HEK293 (cell line): ENCODE measurements at regions not wholly inside any gene's neighbourhood (a gene's known extent, or its start where the extent isn't known, plus 50 kb on each side); places are given as distances from the start of the nearest gene placed in this dataset.

Experiments used
- CTCF ChIA-PET: fragments of 350-600 bp; formaldehyde crosslinking; extraction: SDS; loops from one replicate; lab custom pipeline; 2021; ENCODE audit warnings: antibody characterized with exemption; lab: Yijun Ruan, JAX
- POLR2A ChIA-PET: fragments of 300-600 bp; formaldehyde crosslinking; extraction: SDS; loops from one replicate; lab custom pipeline; 2020; ENCODE audit warnings: antibody characterized with exemption, inconsistent platforms; lab: Yijun Ruan, JAX
- H3K27ac ChIP-seq: fragments of 200-500 bp; sonication (Bioruptor generic); 2 replicates; pipeline ENCODE4 v1.5.1; 2014; ENCODE audit warnings: low read depth, low read length, control low read depth, inconsistent platforms; ENCODE audit errors: extremely low read depth
- H3K36me3 ChIP-seq, 2 experiments: fragments of 200-500 bp in 1 of 2; sonication (Bioruptor generic) in 1 of 2; 1 replicate in 1 of 2; 2 replicates in 1 of 2; pipeline ENCODE4 v1.5.1; 2014 to 2017; ENCODE audit warnings: inconsistent platforms in 2 of 2, low read length in 2 of 2; ENCODE audit not compliant: control insufficient read depth in 2 of 2, insufficient read depth in 1 of 2
- H3K4me1 ChIP-seq: fragments of 200-500 bp; sonication (Bioruptor generic); 2 replicates; pipeline ENCODE4 v1.5.1; 2014; ENCODE audit warnings: mild to moderate bottlenecking, low read length, inconsistent platforms; ENCODE audit not compliant: control insufficient read depth, insufficient read depth
- H3K4me3 ChIP-seq: 2 replicates; pipeline ENCODE4 v1.5.1; 2011; ENCODE audit warnings: low read depth, mild to moderate bottlenecking, control low read depth, low read length, moderate library complexity
- H3K9me3 ChIP-seq: fragments of 200-500 bp; sonication (Bioruptor generic); 2 replicates; pipeline ENCODE4 v1.5.1; 2014; ENCODE audit warnings: low read depth, low read length, inconsistent platforms; ENCODE audit not compliant: control insufficient read depth, insufficient read depth
- EGR2 ChIP-seq: fragments of 450-650 bp; formaldehyde crosslinking; IDR thresholded peaks from 2 replicates; pipeline ENCODE4 v1.5.1; 2016; ENCODE audit warnings: low read depth, missing biosample characterization, missing genetic modification characterization
- GLI4 ChIP-seq: fragments of 450-650 bp; formaldehyde crosslinking; IDR thresholded peaks from 2 replicates; pipeline ENCODE4 v1.5.1; 2016; ENCODE audit warnings: missing biosample characterization, missing genetic modification characterization
- GLIS2 ChIP-seq: fragments of 450-650 bp; formaldehyde crosslinking; IDR thresholded peaks from 2 replicates; pipeline ENCODE4 v1.5.1; 2016; ENCODE audit warnings: missing biosample characterization, missing genetic modification characterization
- KLF10 ChIP-seq: fragments of 450-650 bp; IDR thresholded peaks from 2 replicates; pipeline ENCODE4 v1.5.1; 2018; ENCODE audit warnings: missing biosample characterization, mild to moderate bottlenecking, missing genetic modification characterization
- MYNN ChIP-seq: fragments of 450-650 bp; formaldehyde crosslinking; IDR thresholded peaks from 2 replicates; pipeline ENCODE4 v1.5.1; 2016; ENCODE audit warnings: missing biosample characterization, missing genetic modification characterization, borderline replicate concordance
- ZBTB10 ChIP-seq: fragments of 450-650 bp; formaldehyde crosslinking; IDR thresholded peaks from 2 replicates; pipeline ENCODE4 v1.5.1; 2016; ENCODE audit warnings: missing biosample characterization, missing genetic modification characterization
- ZBTB17 ChIP-seq: fragments of 450-650 bp; formaldehyde crosslinking; IDR thresholded peaks from 2 replicates; pipeline ENCODE4 v1.5.1; 2016; ENCODE audit warnings: missing biosample characterization, missing genetic modification characterization
- ZFP69B ChIP-seq: fragments of 450-650 bp; formaldehyde crosslinking; IDR thresholded peaks from 2 replicates; pipeline ENCODE4 v1.5.1; 2016; ENCODE audit warnings: missing biosample characterization, missing genetic modification characterization
- ZNF174 ChIP-seq: fragments of 450-650 bp; formaldehyde crosslinking; IDR thresholded peaks from 2 replicates; pipeline ENCODE4 v1.5.0; 2017; ENCODE audit warnings: missing biosample characterization, mild to moderate bottlenecking, missing genetic modification characterization
- ZNF221 ChIP-seq: fragments of 450-650 bp; formaldehyde crosslinking; IDR thresholded peaks from 2 replicates; pipeline ENCODE4 v1.5.1; 2017; ENCODE audit warnings: missing biosample characterization, missing genetic modification characterization, borderline replicate concordance
- ZNF48 ChIP-seq: fragments of 450-650 bp; formaldehyde crosslinking; IDR thresholded peaks from 2 replicates; pipeline ENCODE4 v1.5.1; 2016; ENCODE audit warnings: missing biosample characterization, missing genetic modification characterization
- ZNF624 ChIP-seq: fragments of 450-650 bp; formaldehyde crosslinking; IDR thresholded peaks from 2 replicates; pipeline ENCODE4 v1.5.1; 2017; ENCODE audit warnings: missing biosample characterization, missing genetic modification characterization
- ZNF664 ChIP-seq: fragments of 450-650 bp; formaldehyde crosslinking; IDR thresholded peaks from 2 replicates; pipeline ENCODE4 v1.5.1; 2016; ENCODE audit warnings: missing biosample characterization, missing genetic modification characterization
- ZNF692 ChIP-seq: fragments of 450-650 bp; formaldehyde crosslinking; IDR thresholded peaks from 2 replicates; pipeline ENCODE4 v1.5.1; 2016; ENCODE audit warnings: missing biosample characterization, missing genetic modification characterization
- ZNF785 ChIP-seq: fragments of 450-650 bp; formaldehyde crosslinking; IDR thresholded peaks from 2 replicates; pipeline ENCODE4 v1.5.1; 2016; ENCODE audit warnings: missing biosample characterization, missing genetic modification characterization
- ZXDB ChIP-seq: fragments of 450-650 bp; formaldehyde crosslinking; IDR thresholded peaks from 2 replicates; pipeline ENCODE4 v1.5.1; 2016; ENCODE audit warnings: missing biosample characterization, missing genetic modification characterization
- TF ChIP-seq, protein P1 (sequence below): fragments of 450-650 bp; IDR thresholded peaks from 2 replicates; pipeline ENCODE4 v1.5.1; 2018; ENCODE audit warnings: missing biosample characterization, mild to moderate bottlenecking, missing genetic modification characterization
- TF ChIP-seq, protein P2 (sequence below): fragments of 450-650 bp; formaldehyde crosslinking; IDR thresholded peaks from 2 replicates; pipeline ENCODE4 v1.5.1; 2016; ENCODE audit warnings: missing biosample characterization, missing genetic modification characterization
- TF ChIP-seq, protein P3 (sequence below): fragments of 450-650 bp; formaldehyde crosslinking; IDR thresholded peaks from 2 replicates; pipeline ENCODE4 v1.5.1; 2017; ENCODE audit warnings: missing biosample characterization, missing genetic modification characterization

DNA sequence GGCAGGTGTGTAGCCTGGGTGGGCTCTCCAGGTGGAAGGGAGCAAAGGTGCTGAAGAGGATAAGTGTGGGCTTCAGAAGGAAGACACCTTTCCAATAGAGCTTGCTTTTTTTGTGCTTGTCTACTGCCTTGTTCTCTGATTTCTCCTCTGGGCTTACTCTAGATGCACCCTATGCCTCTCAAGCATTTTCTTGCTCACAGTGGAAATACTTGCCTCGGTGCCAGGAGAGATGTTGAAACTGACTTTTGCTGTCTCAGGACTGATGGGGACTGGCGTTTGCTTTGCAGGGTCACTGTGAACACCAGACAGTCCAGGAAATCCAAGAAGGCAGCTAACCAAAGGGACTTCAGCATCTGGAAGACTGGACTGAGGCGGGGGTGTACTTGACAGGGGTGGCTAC is 187.9 kb downstream of the SNX10 start:
- TF ChIP-seq ZBTB10 (no peak), ZXDB (tag by site-specific recombination) (no peak), EGR2 (tag by site-specific recombination) (no peak), ZNF692 (tag by site-specific recombination) (no peak), GLIS2 (tag by site-specific recombination) (no peak), ZNF664 (tag by site-specific recombination) (no peak), ZFP69B (tag by site-specific recombination) (no peak), ZBTB17 (tag by site-specific recombination) (no peak), KLF10 (no peak), ZNF221 (tag by site-specific recombination) (no peak), MYNN (no peak), ZNF48 (tag by site-specific recombination) (no peak)
- TF ChIP-seq, protein P1, sequence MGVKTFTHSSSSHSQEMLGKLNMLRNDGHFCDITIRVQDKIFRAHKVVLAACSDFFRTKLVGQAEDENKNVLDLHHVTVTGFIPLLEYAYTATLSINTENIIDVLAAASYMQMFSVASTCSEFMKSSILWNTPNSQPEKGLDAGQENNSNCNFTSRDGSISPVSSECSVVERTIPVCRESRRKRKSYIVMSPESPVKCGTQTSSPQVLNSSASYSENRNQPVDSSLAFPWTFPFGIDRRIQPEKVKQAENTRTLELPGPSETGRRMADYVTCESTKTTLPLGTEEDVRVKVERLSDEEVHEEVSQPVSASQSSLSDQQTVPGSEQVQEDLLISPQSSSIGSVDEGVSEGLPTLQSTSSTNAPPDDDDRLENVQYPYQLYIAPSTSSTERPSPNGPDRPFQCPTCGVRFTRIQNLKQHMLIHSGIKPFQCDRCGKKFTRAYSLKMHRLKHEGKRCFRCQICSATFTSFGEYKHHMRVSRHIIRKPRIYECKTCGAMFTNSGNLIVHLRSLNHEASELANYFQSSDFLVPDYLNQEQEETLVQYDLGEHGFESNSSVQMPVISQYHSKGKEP (tag by site-specific recombination) = no peak
- TF ChIP-seq, protein P2, sequence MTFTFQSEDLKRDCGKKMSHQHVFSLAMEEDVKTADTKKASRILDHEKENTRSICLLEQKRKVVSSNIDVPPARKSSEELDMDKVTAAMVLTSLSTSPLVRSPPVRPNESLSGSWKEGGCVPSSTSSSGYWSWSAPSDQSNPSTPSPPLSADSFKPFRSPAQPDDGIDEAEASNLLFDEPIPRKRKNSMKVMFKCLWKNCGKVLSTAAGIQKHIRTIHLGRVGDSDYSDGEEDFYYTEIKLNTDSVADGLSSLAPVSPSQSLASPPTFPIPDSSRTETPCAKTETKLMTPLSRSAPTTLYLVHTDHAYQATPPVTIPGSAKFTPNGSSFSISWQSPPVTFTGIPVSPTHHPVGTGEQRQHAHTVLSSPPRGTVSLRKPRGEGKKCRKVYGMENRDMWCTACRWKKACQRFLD (tag by site-specific recombination) = no peak
- TF ChIP-seq, all 188 proteins: peak for 0
- Histone ChIP-seq H3K9me3 (no peaks in the 10 kb centered on the region), H3K27ac (no peak overlapping the region), H3K4me3 (no peak overlapping the region), H3K36me3 (no peaks in the 10 kb centered on the region), H3K4me1 (no peaks in the 10 kb centered on the region)
- CTCF ChIA-PET = no interaction called here
- POLR2A ChIA-PET = no interaction called here

DNA sequence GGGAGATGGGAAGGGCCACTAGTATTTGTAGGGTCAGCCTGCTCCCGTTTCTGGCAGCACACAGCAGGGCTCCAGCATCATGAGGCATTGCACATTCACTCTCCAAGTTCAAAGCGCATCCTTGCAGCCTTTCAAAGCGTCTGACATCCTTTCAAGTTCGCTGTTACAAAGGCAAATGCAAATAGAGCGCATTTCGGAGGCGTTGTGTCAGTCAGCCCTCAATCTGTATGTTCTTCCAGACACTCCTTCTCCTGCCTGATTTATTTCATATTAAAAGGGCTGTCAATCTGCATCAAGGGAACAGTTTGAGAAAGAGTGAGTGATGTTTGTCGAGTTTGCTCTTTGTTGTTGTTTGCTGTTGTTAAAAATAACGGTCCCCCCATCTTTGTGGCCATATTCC is 188.5 kb downstream of the SNX10 start:
- Histone ChIP-seq H3K27ac (no peak overlapping the region), H3K4me3 (no peak overlapping the region), H3K9me3 (no peaks in the 10 kb centered on the region), H3K4me1 (no peaks in the 10 kb centered on the region), H3K36me3 (no peaks in the 10 kb centered on the region)
- ChIA-PET POLR2A (no interaction called here), CTCF (no interaction called here)
- no peak for TF ChIP-seq ZNF174 (tag by site-specific recombination)
- TF ChIP-seq ZNF785 (tag by site-specific recombination) = no peak
- TF ChIP-seq, protein P3, sequence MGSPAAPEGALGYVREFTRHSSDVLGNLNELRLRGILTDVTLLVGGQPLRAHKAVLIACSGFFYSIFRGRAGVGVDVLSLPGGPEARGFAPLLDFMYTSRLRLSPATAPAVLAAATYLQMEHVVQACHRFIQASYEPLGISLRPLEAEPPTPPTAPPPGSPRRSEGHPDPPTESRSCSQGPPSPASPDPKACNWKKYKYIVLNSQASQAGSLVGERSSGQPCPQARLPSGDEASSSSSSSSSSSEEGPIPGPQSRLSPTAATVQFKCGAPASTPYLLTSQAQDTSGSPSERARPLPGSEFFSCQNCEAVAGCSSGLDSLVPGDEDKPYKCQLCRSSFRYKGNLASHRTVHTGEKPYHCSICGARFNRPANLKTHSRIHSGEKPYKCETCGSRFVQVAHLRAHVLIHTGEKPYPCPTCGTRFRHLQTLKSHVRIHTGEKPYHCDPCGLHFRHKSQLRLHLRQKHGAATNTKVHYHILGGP (tag by site-specific recombination) = no peak
- no peak for TF ChIP-seq GLI4 (tag by site-specific recombination)
- no peak for TF ChIP-seq ZNF624 (tag by site-specific recombination)
